GM12878 (cell line): ENCODE measurements at regions not wholly inside any gene's neighbourhood (a gene's known extent, or its start where the extent isn't known, plus 50 kb on each side); places are given as distances from the start of the nearest gene placed in this dataset.

Experiments
- ATAC-seq: fragments of 200-7000 bp; cut with Tn5 transposase; 3 replicates; pipeline ENCODE4 v1.9.1; 2020; ENCODE audit warnings: mild to moderate bottlenecking, moderate library complexity
- BruUV-seq: library from RNA; stranded (reverse); fragments of 400-500 nt; replicated peaks from 2 replicates; lab custom pipeline; 2021; lab: Mats Ljungman, UMichigan
- CTCF ChIA-PET: fragments of 300-600 bp; sonication (Branson Sonifier 250); formaldehyde crosslinking; extraction: SDS; loops from one replicate; lab custom pipeline; 2021; ENCODE audit warnings: inconsistent platforms; lab: Yijun Ruan, JAX
- POLR2A ChIA-PET: fragments of 350-600 bp; formaldehyde crosslinking; extraction: SDS; loops from one replicate; lab custom pipeline; 2021; ENCODE audit warnings: inconsistent platforms; lab: Charles Lee
- RAD21 ChIA-PET: fragments of 300-600 bp; sonication (Branson Sonifier 250); formaldehyde crosslinking; loops from one replicate; lab custom pipeline; 2023; ENCODE audit warnings: antibody characterized with exemption; ENCODE audit not compliant: unreplicated experiment; lab: Charles Lee
- SMC1A ChIA-PET: fragments of 300-600 bp; sonication (Branson Sonifier 250); formaldehyde crosslinking; loops from one replicate; lab custom pipeline; 2023; ENCODE audit not compliant: unreplicated experiment, uncharacterized antibody; lab: Charles Lee
- DNase-seq: peaks from one replicate; pipeline ENCODE4 v3.0.0-alpha.2; 2011; ENCODE audit warnings: low read depth, low spot score
- FAIRE-seq: peaks from 3 replicates; lab custom pipeline; 2011; peaks lifted over from hg19 to GRCh38; lab: Jason Lieb, UNC
- H2AFZ ChIP-seq: 2 replicates; pipeline ENCODE4 v1.6.0; 2011; ENCODE audit warnings: low read depth, low read length, control low read depth; ENCODE audit not compliant: control insufficient read depth
- H3K27ac ChIP-seq: 2 replicates; pipeline ENCODE4 v1.5.1; 2011; ENCODE audit warnings: control low read depth; ENCODE audit not compliant: control insufficient read depth, insufficient read depth
- H3K27me3 ChIP-seq, 2 experiments: replicated peaks in 1 of 2; 2 replicates each; pipeline versions ENCODE4 v1.6.0 to v1.6.1; 2011; ENCODE audit warnings: low read length in 1 of 2; ENCODE audit not compliant: control insufficient read depth in 2 of 2, insufficient read depth in 2 of 2
- H3K36me3 ChIP-seq, 2 experiments: 2 replicates each; pipeline ENCODE4 v1.5.1; 2011; ENCODE audit warnings: low read length in 1 of 2; ENCODE audit not compliant: control insufficient read depth in 2 of 2, insufficient read depth in 2 of 2
- H3K4me1 ChIP-seq: 2 replicates; pipeline ENCODE4 v1.6.1; 2011; ENCODE audit warnings: mild to moderate bottlenecking, low read length, moderate library complexity, mixed read lengths; ENCODE audit not compliant: control insufficient read depth, insufficient read depth
- H3K4me2 ChIP-seq: 2 replicates; pipeline ENCODE4 v1.6.0; 2011; ENCODE audit warnings: control low read depth; ENCODE audit not compliant: control insufficient read depth, insufficient read depth
- H3K4me3 ChIP-seq: fragments of 200-600 bp; sonication (generic); 2 replicates; pipeline ENCODE4 v1.5.1; 2016
- H3K79me2 ChIP-seq: 2 replicates; pipeline ENCODE4 v1.6.0; 2011; ENCODE audit warnings: low read length; ENCODE audit not compliant: control insufficient read depth, insufficient read depth
- H3K9ac ChIP-seq: 2 replicates; pipeline ENCODE4 v1.8.0; 2011; ENCODE audit warnings: low read length, control low read depth, mixed read lengths; ENCODE audit not compliant: control insufficient read depth, insufficient read depth
- H3K9me3 ChIP-seq: replicated peaks from 3 replicates; pipeline ENCODE4 v1.5.1; 2011; ENCODE audit warnings: mild to moderate bottlenecking, low read length; ENCODE audit not compliant: control insufficient read depth, insufficient read depth
- H4K20me1 ChIP-seq: 2 replicates; pipeline ENCODE4 v1.6.0; 2011; ENCODE audit not compliant: control insufficient read depth, insufficient read depth
- CHD1 ChIP-seq: IDR thresholded peaks from 2 replicates; pipeline ENCODE4 v1.6.1; 2012; ENCODE audit warnings: low read depth, low read length, improper control_type of control experiment
- CUX1 ChIP-seq: IDR thresholded peaks from 2 replicates; pipeline ENCODE4 v1.6.1; 2012; ENCODE audit warnings: improper control_type of control experiment, low read depth, low read length; ENCODE audit not compliant: insufficient replicate concordance
- FOS ChIP-seq: IDR thresholded peaks from 3 replicates; pipeline ENCODE4 v1.6.1; 2011; ENCODE audit warnings: borderline replicate concordance; ENCODE audit not compliant: insufficient read length; ENCODE audit errors: extremely low read depth
- KAT2A ChIP-seq: conservative IDR thresholded peaks from 2 replicates; pipeline ENCODE4 v1.6.1; 2011; ENCODE audit warnings: low read depth, low read length; ENCODE audit not compliant: control insufficient read depth
- MTA3 ChIP-seq: IDR thresholded peaks from 2 replicates; pipeline ENCODE4 v1.6.1; 2012; ENCODE audit warnings: low read length, inconsistent platforms, borderline replicate concordance
- NFXL1 ChIP-seq: fragments of 450-650 bp; IDR thresholded peaks from 2 replicates; pipeline ENCODE4 v1.6.1; 2017; ENCODE audit warnings: antibody characterized with exemption, mild to moderate bottlenecking, borderline replicate concordance
- NR2C2 ChIP-seq: IDR thresholded peaks from 2 replicates; pipeline ENCODE4 v1.6.1; 2011; ENCODE audit warnings: borderline replicate concordance, low read depth; ENCODE audit not compliant: control insufficient read depth, insufficient read length
- RAD21 ChIP-seq: IDR thresholded peaks from 2 replicates; pipeline ENCODE4 v1.6.1; 2011; ENCODE audit warnings: mild to moderate bottlenecking, low read depth, low read length, moderate library complexity; ENCODE audit not compliant: insufficient read depth
- SRF ChIP-seq, 2 experiments: IDR thresholded peaks; 2 replicates each; pipeline ENCODE4 v1.6.1; 2011; ENCODE audit warnings: low read depth in 2 of 2, low read length in 2 of 2, mild to moderate bottlenecking in 1 of 2, moderate library complexity in 1 of 2
- USF1 ChIP-seq: IDR thresholded peaks from 2 replicates; pipeline ENCODE4 v1.6.1; 2011; ENCODE audit warnings: borderline replicate concordance, low read depth, mild to moderate bottlenecking, moderate library complexity, mixed read lengths, low read length; ENCODE audit not compliant: insufficient read depth; ENCODE audit errors: extremely low read length
- ZBTB4 ChIP-seq: fragments of 450-650 bp; formaldehyde crosslinking; IDR thresholded peaks from 2 replicates; pipeline ENCODE4 v1.4.0; 2022; ENCODE audit warnings: mild to moderate bottlenecking, moderate library complexity
- ZNF217 ChIP-seq: fragments of 450-650 bp; IDR thresholded peaks from 2 replicates; pipeline ENCODE4 v1.6.1; 2017; ENCODE audit warnings: antibody characterized with exemption, mild to moderate bottlenecking
- WGBS: methylation state at CpG from one replicate; pipeline ENCODE4 v1.1.6; 2016; ENCODE audit warnings: low lambda C conversion rate; ENCODE audit not compliant: insufficient replicate concordance, insufficient coverage; ENCODE audit errors: missing lambda C conversion rate; 5-methylcytosine and 5-hydroxymethylcytosine counted together
- in situ Hi-C: fragments of 300-500 bp; cut with MboI; formaldehyde crosslinking; loops from 9 replicates; pipeline ENCODE4 v1.14.3; 2018; ENCODE audit warnings: mixed read lengths
- intact Hi-C: fragments of 100-400 bp; cut with micrococcal nuclease; formaldehyde crosslinking; loops from one replicate; pipeline ENCODE4 v1.14.2; 2022; ENCODE audit not compliant: unreplicated experiment

GRCh38 chr2:146870691-146871090 is 974.1 kb upstream of the ACVR2A start:
- Histone ChIP-seq H3K9me3 (no peaks in the 10 kb centered on the region), H3K4me2 (no peak overlapping the region), H3K4me1 (no peaks in the 10 kb centered on the region), H2AFZ (no peak overlapping the region), H3K79me2 (no peaks in the 10 kb centered on the region), H4K20me1 (no peaks in the 10 kb centered on the region), H3K27me3 (no peaks in the 10 kb centered on the region; a peak in 1 of 4 replicates), H3K9ac (no peak overlapping the region), H3K4me3 (no peak overlapping the region), H3K36me3 (no peaks in the 10 kb centered on the region), H3K27ac (no peak overlapping the region)
- TF ChIP-seq USF1 (no peak), RAD21 (no peak), KAT2A (no peak), ZBTB4 (CRISPR knock-in tag) (no peak), FOS (no peak), MTA3 (no peak), ZNF217 (no peak), SRF (IDR thresholded peaks at IDR 0.05; ENCODE audit: low read depth in 2 of 2, low read length in 2 of 2) (no peak), CHD1 (no peak), NFXL1 (no peak), CUX1 (no peak), NR2C2 (no peak)
- FAIRE-seq = no peak
- POLR2A ChIA-PET = interaction anchor here (0.6 to 1.5 kb wide), 3 partner anchors 10 to 952 kb away, joined by 3 to 4 read pairs (median 4); no protein-coding TSS in a partner anchor
- SMC1A ChIA-PET = interaction anchor here (0.6 to 1.4 kb wide), 5 partner anchors 10 to 253 kb away, joined by 3 to 4 read pairs (median 3); no protein-coding TSS in a partner anchor
- CTCF ChIA-PET = interaction anchor here (0.6 to 1.0 kb wide), 3 partner anchors 42 to 58 kb away, joined by 3 to 4 read pairs (median 3); no protein-coding TSS in a partner anchor
- no TSS peak for BruUV-seq
- intact Hi-C loops (no loop called here), in situ Hi-C loops (no loop called here)
- WGBS = 2% methylated on average over 2 of the region's 2 CpGs
- RAD21 ChIA-PET = no interaction called here
- DNase-seq = no peak
- no peak for ATAC-seq
